Astrocyte of the hippocampus (primary cell): ENCODE measurements at regions not wholly inside any gene's neighbourhood (a gene's known extent, or its start where the extent isn't known, plus 50 kb on each side); places are given as distances from the start of the nearest gene placed in this dataset.

Experiments used
- DNase-seq: peaks from one replicate; pipeline ENCODE4 v3.0.0; 2011; ENCODE audit warnings: low read depth, low spot score

DNA sequence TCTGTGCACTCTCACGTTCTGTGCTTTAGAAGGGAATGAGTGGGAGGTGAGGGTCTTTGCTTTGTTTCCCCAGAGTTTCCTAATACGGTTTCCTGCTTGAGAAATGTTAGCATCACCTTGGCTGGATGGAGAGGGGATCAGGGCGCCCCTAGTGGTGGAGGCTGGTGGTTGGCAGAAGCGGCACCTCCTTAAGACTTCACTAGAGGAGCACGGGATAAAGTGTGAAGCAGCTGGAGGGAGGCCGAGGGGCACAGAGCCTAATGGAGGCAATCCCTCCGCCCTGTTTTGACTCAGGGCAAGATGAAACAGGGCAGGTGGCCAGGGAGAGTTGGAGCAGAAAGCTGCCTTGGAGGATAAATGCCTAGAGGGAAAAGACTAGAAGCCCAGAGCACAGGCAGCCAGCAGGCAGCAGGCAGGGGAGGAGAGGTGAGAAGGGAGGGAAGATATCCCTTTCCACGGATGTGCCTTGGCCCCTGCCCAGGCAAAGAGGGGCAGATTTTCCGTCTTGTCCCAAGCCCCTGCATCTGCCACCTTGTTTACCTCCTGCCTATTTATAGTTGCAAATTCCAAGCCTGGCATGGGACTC is 56.0 kb upstream of the BTRC start:
- DNase-seq: peak; percentile 74

DNA sequence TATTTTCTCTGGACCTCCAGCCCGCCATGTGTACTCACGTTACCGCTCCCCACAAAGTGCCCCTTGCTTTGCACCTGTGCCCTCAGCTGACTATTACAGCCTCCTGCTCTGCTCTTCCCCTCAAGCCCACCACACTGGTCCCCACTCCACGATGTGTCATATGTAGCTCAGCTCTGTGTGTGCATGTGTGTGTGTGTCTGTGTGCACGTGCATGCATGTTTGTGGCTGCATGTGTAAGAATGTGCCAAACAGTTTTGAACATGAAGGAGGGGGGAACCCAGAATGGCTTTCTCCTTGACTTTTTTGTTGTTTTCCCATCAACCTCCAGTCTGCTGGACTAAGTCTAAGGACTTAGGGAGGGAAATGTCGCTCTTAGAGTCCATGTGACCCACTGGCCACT is 54.8 kb upstream of the BTRC start:
- DNase-seq: no peak

DNA sequence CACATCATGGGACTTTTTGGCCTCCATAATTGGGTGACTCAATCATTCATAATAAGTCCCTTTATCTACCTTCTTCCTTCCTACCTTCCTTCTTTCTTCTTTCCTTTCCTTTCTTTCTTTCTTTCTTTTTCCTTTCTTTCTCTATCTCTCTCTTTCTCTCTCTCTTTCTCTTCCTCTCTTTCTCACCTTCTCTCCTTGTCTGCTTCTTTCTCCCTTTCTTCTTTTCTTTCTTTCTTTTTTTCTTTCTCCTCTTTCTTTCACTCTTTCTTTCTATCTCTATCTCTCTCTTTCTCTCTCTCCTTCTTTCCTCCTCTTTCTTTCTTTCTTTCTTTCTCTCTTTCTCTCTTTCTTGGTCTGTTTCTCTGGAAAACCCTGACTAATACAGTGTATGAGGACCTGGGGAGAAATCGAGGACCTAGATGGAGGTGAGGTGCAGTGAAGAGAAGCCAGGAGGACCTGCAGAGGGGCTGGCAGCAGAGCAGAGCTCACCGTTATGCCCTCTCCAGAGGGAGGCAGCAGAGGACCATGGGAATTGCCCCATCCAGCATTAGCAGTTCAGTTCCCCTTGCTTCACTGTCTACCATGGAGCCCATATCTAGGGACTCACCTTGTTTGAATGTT is 52.7 kb upstream of the BTRC start:
- DNase-seq: peak; percentile 50

DNA sequence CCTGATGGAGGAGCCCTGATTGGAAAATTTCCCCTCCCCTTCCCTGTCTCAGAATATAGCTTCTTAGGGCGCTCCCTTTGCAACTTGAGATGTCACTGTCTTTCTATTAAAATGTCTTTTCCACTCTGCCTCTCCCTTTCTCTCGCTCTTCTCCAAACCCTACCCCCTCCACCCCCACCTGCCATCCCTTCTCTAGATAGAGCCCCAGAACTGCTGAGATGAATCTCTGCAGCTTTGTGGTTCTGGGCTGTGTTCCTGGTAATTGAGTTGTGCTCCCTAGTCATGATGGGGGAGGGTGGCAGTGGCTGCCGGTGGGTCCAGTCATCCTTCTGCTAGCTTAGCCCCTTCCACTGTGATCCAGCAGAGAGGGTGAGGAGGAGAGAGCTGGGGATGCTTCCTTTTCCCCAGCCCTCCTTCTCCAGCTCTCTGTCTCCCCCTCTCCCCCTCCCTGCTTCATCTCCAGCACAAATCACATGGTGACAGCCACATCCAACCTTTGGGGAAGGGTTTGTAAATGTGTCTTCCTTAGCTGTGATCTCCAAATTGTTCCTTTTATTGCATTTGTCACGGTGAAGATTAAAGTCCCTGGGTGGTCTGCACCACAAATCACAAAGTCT is 50.8 kb upstream of the BTRC start:
- peak; percentile 46 for DNase-seq
